Karpas-422 (cell line): ENCODE measurements at regions not wholly inside any gene's neighbourhood (a gene's known extent, or its start where the extent isn't known, plus 50 kb on each side); places are given as distances from the start of the nearest gene placed in this dataset.
"Not testable (repeated sequence)": the region's sequence is repeated elsewhere in the genome, so short reads cannot be mapped to it uniquely, and the experiment has no call there.

Source experiments
- DNase-seq: peaks from one replicate; pipeline ENCODE4 v3.0.0-alpha.2; 2015
- H2AFZ ChIP-seq: fragments of 200-600 bp; sonication (generic); 2 replicates; pipeline ENCODE4 v1.6.1; 2014; ENCODE audit warnings: antibody characterized with exemption, low read length, mixed read lengths
- H3K27ac ChIP-seq: fragments of 200-600 bp; sonication (generic); 2 replicates; pipeline ENCODE4 v1.5.1; 2014; ENCODE audit warnings: mild to moderate bottlenecking, low read length, moderate library complexity
- H3K27me3 ChIP-seq: fragments of 200-600 bp; sonication (generic); 2 replicates; pipeline ENCODE4 v1.6.1; 2014; ENCODE audit warnings: low read length, mixed read lengths
- H3K36me3 ChIP-seq: fragments of 200-600 bp; sonication (generic); 2 replicates; pipeline ENCODE4 v1.6.1; 2014; ENCODE audit warnings: low read length, mixed read lengths; ENCODE audit not compliant: insufficient read depth
- H3K4me1 ChIP-seq: fragments of 200-600 bp; sonication (generic); 2 replicates; pipeline ENCODE4 v1.6.1; 2014; ENCODE audit warnings: mild to moderate bottlenecking, low read length, mixed read lengths
- H3K4me2 ChIP-seq: fragments of 200-600 bp; sonication (generic); 2 replicates; pipeline ENCODE4 v1.6.1; 2014; ENCODE audit warnings: low read length, low read depth, mild to moderate bottlenecking; ENCODE audit not compliant: poor library complexity, severe bottlenecking
- H3K4me3 ChIP-seq: fragments of 200-600 bp; sonication (generic); 2 replicates; pipeline ENCODE4 v1.5.1; 2014; ENCODE audit warnings: mild to moderate bottlenecking, antibody characterized with exemption, low read length, mixed read lengths
- H3K79me2 ChIP-seq: fragments of 200-600 bp; sonication (generic); 2 replicates; pipeline ENCODE4 v1.6.1; 2014; ENCODE audit warnings: mild to moderate bottlenecking, low read length, mixed read lengths
- H3K9ac ChIP-seq: fragments of 200-600 bp; sonication (generic); 2 replicates; pipeline ENCODE4 v1.6.0; 2014; ENCODE audit warnings: low read length
- H3K9me2 ChIP-seq: fragments of 200-600 bp; sonication (generic), shearing (Covaris generic); replicated peaks from 2 replicates; pipeline ENCODE4 v1.6.0; 2014; ENCODE audit warnings: mild to moderate bottlenecking, low read length, moderate library complexity; ENCODE audit not compliant: insufficient read depth
- H3K9me3 ChIP-seq: fragments of 300-700, 200-600 bp; sonication (generic); 2 replicates; pipeline ENCODE4 v1.6.1; 2014; ENCODE audit warnings: low read length, mixed read lengths
- H4K20me1 ChIP-seq: fragments of 200-600 bp; sonication (generic); 2 replicates; pipeline ENCODE4 v1.6.1; 2014; ENCODE audit warnings: mild to moderate bottlenecking, antibody characterized with exemption, low read length, low read depth; ENCODE audit not compliant: insufficient read depth

- Histone ChIP-seq H3K36me3 (no peaks in the 10 kb centered on the region), H3K4me1 (no peaks in the 10 kb centered on the region), H3K27me3 (no peaks in the 10 kb centered on the region), H3K9me3 (peaks cover 38% of the 10 kb centered on the region), H3K27ac (no peak overlapping the region), H3K9me2 (no peaks in the 10 kb centered on the region), H3K9ac (no peak overlapping the region), H3K79me2 (no peaks in the 10 kb centered on the region), H3K4me2 (no peak overlapping the region), H2AFZ (no peak overlapping the region), H4K20me1 (no peaks in the 10 kb centered on the region), H3K4me3 (no peak overlapping the region)
- DNase-seq: no peak
Measured at GRCh38 chr7:83821866-83822265, 172.9 kb upstream of the SEMA3E start.

DNA sequence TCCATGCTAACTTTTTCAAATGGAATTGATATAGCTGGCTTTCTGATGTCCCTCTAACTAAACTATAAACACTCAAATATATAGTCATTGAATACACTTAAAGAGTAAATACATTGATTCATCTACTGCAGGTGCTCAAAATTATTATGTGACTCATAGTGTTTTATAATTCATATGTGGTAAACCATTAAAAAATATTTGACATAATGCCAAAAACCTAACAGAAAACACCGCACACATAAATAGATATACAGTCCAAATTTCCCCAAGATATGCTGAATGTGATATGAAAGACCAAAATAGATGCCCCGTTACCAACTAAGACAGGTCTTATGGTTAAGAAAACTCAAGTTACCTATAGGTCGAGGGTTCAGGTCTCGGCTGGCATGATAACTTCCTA, 171.7 kb upstream of the SEMA3E start:
- H3K9me3 ChIP-seq: peaks cover 41% of the 10 kb centered on the region
- H3K36me3 ChIP-seq: no peaks in the 10 kb centered on the region
- no peak overlapping the region for H3K4me3 ChIP-seq
- H3K79me2 ChIP-seq: no peaks in the 10 kb centered on the region
- H3K4me1 ChIP-seq: no peaks in the 10 kb centered on the region
- no peaks in the 10 kb centered on the region for H4K20me1 ChIP-seq
- H3K4me2 ChIP-seq: no peak overlapping the region
- H2AFZ ChIP-seq: no peak overlapping the region
- H3K9ac ChIP-seq: no peak overlapping the region
- H3K9me2 ChIP-seq: no peaks in the 10 kb centered on the region
- no peak for DNase-seq
- no peaks in the 10 kb centered on the region for H3K27me3 ChIP-seq
- no peak overlapping the region for H3K27ac ChIP-seq

DNA sequence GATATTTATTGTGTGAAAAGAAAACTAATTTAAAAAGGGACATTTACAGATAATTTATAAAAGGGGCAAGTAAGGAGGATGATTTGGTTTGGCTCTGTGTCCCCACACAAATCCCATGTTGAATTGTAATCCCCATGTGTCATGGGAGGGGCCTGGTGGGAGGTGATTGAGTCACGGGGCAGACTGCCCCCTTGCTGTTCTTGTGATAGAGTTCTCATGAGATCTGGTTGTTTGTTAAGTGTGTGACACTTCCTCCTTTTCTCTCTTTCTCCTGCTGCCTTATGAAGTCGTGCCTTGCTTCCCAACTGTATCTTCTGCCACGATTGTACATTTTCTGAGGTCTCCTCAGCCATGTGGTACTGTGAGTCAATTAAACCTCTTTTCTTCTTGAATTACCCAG, 171.0 kb upstream of the SEMA3E start:
- Histone ChIP-seq H3K79me2 (no peaks in the 10 kb centered on the region), H4K20me1 (no peaks in the 10 kb centered on the region), H3K4me1 (no peaks in the 10 kb centered on the region), H3K9ac (no peak overlapping the region), H3K9me3 (peaks cover 33% of the 10 kb centered on the region), H3K27me3 (no peaks in the 10 kb centered on the region), H3K36me3 (no peaks in the 10 kb centered on the region), H3K9me2 (no peaks in the 10 kb centered on the region), H3K27ac (no peak overlapping the region), H2AFZ (no peak overlapping the region), H3K4me2 (no peak overlapping the region), H3K4me3 (no peak overlapping the region)
- DNase-seq: no peak

- H3K4me2 ChIP-seq: no peak overlapping the region
- no peak overlapping the region for H2AFZ ChIP-seq
- DNase-seq: no peak
- no peak overlapping the region for H3K27ac ChIP-seq
- H3K9ac ChIP-seq: no peak overlapping the region
- no peak overlapping the region for H3K4me3 ChIP-seq
- no peaks in the 10 kb centered on the region for H4K20me1 ChIP-seq
- H3K36me3 ChIP-seq: no peaks in the 10 kb centered on the region
- H3K79me2 ChIP-seq: no peaks in the 10 kb centered on the region
- H3K9me3 ChIP-seq: peaks cover 18% of the 10 kb centered on the region
- H3K27me3 ChIP-seq: no peaks in the 10 kb centered on the region
- H3K9me2 ChIP-seq: no peaks in the 10 kb centered on the region
- H3K4me1 ChIP-seq: no peaks in the 10 kb centered on the region
Measured at GRCh38 chr7:83814480-83814879, 165.5 kb upstream of the SEMA3E start.

GRCh38 chr7:83812563-83812962, 163.6 kb upstream of the SEMA3E start:
- not testable (repeated sequence) for H3K36me3 ChIP-seq, H4K20me1 ChIP-seq, H3K4me3 ChIP-seq, H3K27ac ChIP-seq, H3K27me3 ChIP-seq, H2AFZ ChIP-seq, DNase-seq, H3K4me2 ChIP-seq, H3K9ac ChIP-seq, H3K4me1 ChIP-seq, H3K9me2 ChIP-seq, H3K79me2 ChIP-seq
- peaks cover 30% of the 10 kb centered on the region for H3K9me3 ChIP-seq

DNA sequence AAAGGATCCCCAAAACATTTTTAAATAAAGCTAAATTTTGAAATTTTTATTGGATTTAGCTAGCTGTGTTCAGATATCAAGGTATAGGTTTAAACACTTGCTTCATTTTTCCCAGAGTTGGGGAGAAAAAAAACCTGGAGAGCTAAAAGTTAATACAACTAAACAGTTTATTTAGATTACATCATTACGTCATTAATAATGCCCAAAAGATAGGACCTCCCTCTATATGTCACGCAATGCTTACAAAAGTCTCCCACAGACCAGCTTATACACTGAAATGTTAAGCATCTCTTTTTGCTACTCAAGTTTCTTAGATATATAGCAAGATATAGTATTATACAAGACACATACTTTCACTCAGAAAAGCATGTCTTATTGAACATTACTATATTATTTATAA, 160.0 kb upstream of the SEMA3E start:
- no peak for DNase-seq
- H4K20me1 ChIP-seq: no peaks in the 10 kb centered on the region
- H3K4me1 ChIP-seq: no peaks in the 10 kb centered on the region
- H3K27ac ChIP-seq: no peak overlapping the region
- H3K9me3 ChIP-seq: peaks cover 29% of the 10 kb centered on the region
- no peaks in the 10 kb centered on the region for H3K27me3 ChIP-seq
- H3K4me2 ChIP-seq: no peak overlapping the region
- no peaks in the 10 kb centered on the region for H3K79me2 ChIP-seq
- no peaks in the 10 kb centered on the region for H3K9me2 ChIP-seq
- no peaks in the 10 kb centered on the region for H3K36me3 ChIP-seq
- no peak overlapping the region for H2AFZ ChIP-seq
- no peak overlapping the region for H3K9ac ChIP-seq
- no peak overlapping the region for H3K4me3 ChIP-seq

GRCh38 chr7:83807774-83808173, 158.8 kb upstream of the SEMA3E start:
- Histone ChIP-seq H3K9me2 (no peaks in the 10 kb centered on the region), H3K79me2 (no peaks in the 10 kb centered on the region), H3K27me3 (no peaks in the 10 kb centered on the region), H3K9me3 (peaks cover 33% of the 10 kb centered on the region), H3K4me2 (no peak overlapping the region), H3K27ac (no peak overlapping the region), H3K4me1 (no peaks in the 10 kb centered on the region), H3K4me3 (no peak overlapping the region), H4K20me1 (no peaks in the 10 kb centered on the region), H2AFZ (no peak overlapping the region), H3K9ac (no peak overlapping the region), H3K36me3 (no peaks in the 10 kb centered on the region)
- no peak for DNase-seq

DNA sequence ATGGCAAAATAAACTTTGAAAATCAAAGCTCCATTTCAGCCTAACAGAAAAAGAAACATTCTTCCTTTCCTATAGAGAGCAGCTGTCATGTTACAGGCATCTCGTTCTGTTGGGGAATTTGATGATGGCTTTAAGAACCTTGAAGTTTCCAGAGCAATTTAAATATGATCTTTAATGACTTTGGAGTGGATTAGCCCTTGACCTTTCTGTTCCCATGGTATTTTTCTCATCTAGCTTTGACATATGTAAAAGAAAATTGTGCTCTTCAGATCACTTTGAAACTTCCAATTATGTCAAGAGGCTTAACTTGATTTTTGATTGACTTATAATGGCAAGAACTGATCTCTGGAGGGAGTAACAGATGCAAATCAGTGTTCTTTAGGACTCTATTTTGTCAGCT, 157.6 kb upstream of the SEMA3E start:
- Histone ChIP-seq H3K4me3 (no peak overlapping the region), H3K27me3 (no peaks in the 10 kb centered on the region), H4K20me1 (no peaks in the 10 kb centered on the region), H3K9me2 (no peaks in the 10 kb centered on the region), H3K9ac (no peak overlapping the region), H3K4me2 (no peak overlapping the region), H2AFZ (no peak overlapping the region), H3K27ac (no peak overlapping the region), H3K9me3 (peaks cover 37% of the 10 kb centered on the region), H3K79me2 (no peaks in the 10 kb centered on the region), H3K4me1 (no peaks in the 10 kb centered on the region), H3K36me3 (no peaks in the 10 kb centered on the region)
- no peak for DNase-seq

GRCh38 chr7:83799333-83799732, 150.4 kb upstream of the SEMA3E start:
- H3K4me1 ChIP-seq: no peaks in the 10 kb centered on the region
- H3K9me3 ChIP-seq: peaks cover 41% of the 10 kb centered on the region
- no peaks in the 10 kb centered on the region for H4K20me1 ChIP-seq
- no peaks in the 10 kb centered on the region for H3K36me3 ChIP-seq
- no peak for DNase-seq
- H2AFZ ChIP-seq: no peak overlapping the region
- no peak overlapping the region for H3K4me2 ChIP-seq
- H3K27me3 ChIP-seq: no peaks in the 10 kb centered on the region
- no peak overlapping the region for H3K9ac ChIP-seq
- no peak overlapping the region for H3K27ac ChIP-seq
- H3K79me2 ChIP-seq: no peaks in the 10 kb centered on the region
- no peak overlapping the region for H3K4me3 ChIP-seq
- H3K9me2 ChIP-seq: no peaks in the 10 kb centered on the region
